Caco-2 (cell line): ENCODE measurements at regions not wholly inside any gene's neighbourhood (a gene's known extent, or its start where the extent isn't known, plus 50 kb on each side); places are given as distances from the start of the nearest gene placed in this dataset.
A peak's percentile ranks its signal among the peaks of the same experiment; 100 is the strongest.

ENCODE experiments used
- BruUV-seq: library from RNA; stranded (reverse); fragments of 400-500 nt; replicated peaks from 2 replicates; lab custom pipeline; 2021; lab: Mats Ljungman, UMichigan
- CTCF ChIA-PET: fragments of 300-600 bp; sonication (Branson Sonifier 250); formaldehyde crosslinking; loops from one replicate; lab custom pipeline; 2022; ENCODE audit warnings: antibody characterized with exemption; lab: Charles Lee
- POLR2A ChIA-PET: fragments of 300-600 bp; sonication (Branson Sonifier 250); formaldehyde crosslinking; loops from one replicate; lab custom pipeline; 2022; ENCODE audit warnings: antibody characterized with exemption; lab: Charles Lee
- DNase-seq, 2 experiments: peaks; one replicate each; pipeline versions ENCODE4 v3.0.0 to v3.0.0-alpha.2; 2020 to 2022
- H3K27me3 ChIP-seq: replicated peaks from 2 replicates; pipeline ENCODE4 v1.6.0; 2011; ENCODE audit warnings: low read length; ENCODE audit not compliant: control insufficient read depth, insufficient read depth
- H3K36me3 ChIP-seq: 2 replicates; pipeline ENCODE4 v1.5.1; 2011; ENCODE audit warnings: low read length; ENCODE audit not compliant: control insufficient read depth, insufficient read depth
- H3K4me1 ChIP-seq: fragments of 250-450 bp; sonication (Bioruptor Pico); 2 replicates; pipeline ENCODE4 v1.5.1; 2020; ENCODE audit warnings: mild to moderate bottlenecking
- H3K4me3 ChIP-seq: 2 replicates; pipeline ENCODE4 v1.5.1; 2011; ENCODE audit warnings: low read depth, mild to moderate bottlenecking, control low read depth, low read length
- H3K9me3 ChIP-seq: fragments of 250-450 bp; sonication (Bioruptor Pico); 2 replicates; pipeline ENCODE4 v1.5.1; 2020; ENCODE audit warnings: mild to moderate bottlenecking, moderate library complexity
- H3K27ac Mint-ChIP-seq: one replicate; pipeline ENCODE4 v1.8.0; 2022; ENCODE audit warnings: mixed read lengths; ENCODE audit not compliant: unreplicated experiment
- H3K27me3 Mint-ChIP-seq: one replicate; pipeline ENCODE4 v1.8.0; 2022; ENCODE audit warnings: mixed read lengths; ENCODE audit not compliant: insufficient read depth, unreplicated experiment
- H3K36me3 Mint-ChIP-seq: one replicate; pipeline ENCODE4 v1.8.0; 2022; ENCODE audit warnings: mild to moderate bottlenecking, mixed read lengths; ENCODE audit not compliant: insufficient read depth, unreplicated experiment
- H3K4me1 Mint-ChIP-seq: one replicate; pipeline ENCODE4 v1.8.0; 2022; ENCODE audit warnings: low read depth, mixed read lengths; ENCODE audit not compliant: unreplicated experiment
- H3K4me3 Mint-ChIP-seq: one replicate; pipeline ENCODE4 v1.8.0; 2022; ENCODE audit warnings: mild to moderate bottlenecking, moderate library complexity, mixed read lengths; ENCODE audit not compliant: unreplicated experiment
- H3K9me3 Mint-ChIP-seq: one replicate; pipeline ENCODE4 v1.8.0; 2022; ENCODE audit warnings: mixed read lengths; ENCODE audit not compliant: unreplicated experiment
- intact Hi-C: fragments of 100-400 bp; cut with micrococcal nuclease; formaldehyde crosslinking; loops from one replicate; pipeline ENCODE4 v1.10.0; 2022; ENCODE audit not compliant: unreplicated experiment
- TF ChIP-seq, protein P1 (sequence below), 2 experiments: fragments of 200-600 bp in 1 of 2; IDR thresholded peaks; 1 replicate in 1 of 2; 2 replicates in 1 of 2; pipeline versions ENCODE4 v1.5.1 to v1.8.0; 2011 to 2022; ENCODE audit warnings: antibody characterized with exemption in 1 of 2, control low read depth in 1 of 2, inconsistent platforms in 1 of 2, low read depth in 1 of 2, low read length in 1 of 2, mild to moderate bottlenecking in 1 of 2, moderate library complexity in 1 of 2; ENCODE audit not compliant: insufficient read depth in 1 of 2, severe bottlenecking in 1 of 2, unreplicated experiment in 1 of 2

DNA sequence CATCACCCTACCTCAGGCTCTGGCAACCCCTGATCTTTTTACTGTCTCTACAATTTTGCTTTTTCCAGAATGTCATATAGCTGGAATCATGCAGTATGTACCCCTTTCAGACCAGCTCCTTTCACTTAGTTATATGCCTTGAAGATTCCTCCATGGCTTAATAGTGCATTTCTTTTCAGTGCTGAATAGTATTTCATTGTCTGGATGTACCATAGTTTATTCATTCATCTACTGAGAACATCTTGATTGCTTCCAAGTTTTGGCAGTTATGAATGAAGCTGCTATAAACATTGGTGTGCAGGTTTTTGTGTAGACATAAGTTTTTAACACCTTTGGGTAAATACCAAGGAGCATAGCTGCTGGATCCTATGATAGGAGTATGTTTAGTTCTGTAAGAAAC is 50.8 kb upstream of the ANP32A start:
- no peaks in the 10 kb centered on the region for H3K9me3 Mint-ChIP-seq
- no peaks in the 10 kb centered on the region for H3K4me1 ChIP-seq
- no peaks in the 10 kb centered on the region for H3K27me3 ChIP-seq

DNA sequence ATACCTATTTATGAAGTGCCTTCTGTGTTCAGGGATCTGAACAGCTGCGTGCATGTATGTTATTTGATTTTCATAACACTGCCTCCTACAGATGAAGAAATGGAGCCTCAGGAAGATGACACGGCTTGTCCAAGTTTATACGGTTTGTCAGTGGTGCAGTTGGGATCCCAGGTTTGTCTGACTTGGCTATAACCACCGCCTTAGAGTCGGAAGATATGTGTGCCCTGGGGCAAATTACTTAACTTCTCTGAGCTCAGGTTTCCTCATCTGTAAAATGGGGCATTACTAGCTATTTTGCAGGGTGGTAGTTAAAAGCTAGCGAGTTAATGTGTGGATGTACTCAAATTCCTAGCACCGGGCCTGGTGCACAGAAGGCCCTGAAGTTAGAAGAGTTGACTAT is 54.1 kb upstream of the ANP32A start:
- no peak overlapping the region for H3K4me3 ChIP-seq
- Mint-ChIP-seq H3K27ac (no peak overlapping the region), H3K4me3 (peak overlapping the region; percentile 76)

More for the DNA sequence above, 50.8 kb upstream of the ANP32A start:
- H3K27me3 Mint-ChIP-seq, result peaks cover 5% of the 10 kb centered on the region
- no peak overlapping the region for H3K4me3 Mint-ChIP-seq
- no TSS peak for BruUV-seq
- H3K36me3 Mint-ChIP-seq, result no peaks in the 10 kb centered on the region
- DNase-seq, result no peak
- no peak overlapping the region for H3K27ac Mint-ChIP-seq
- Histone ChIP-seq H3K36me3 (no peaks in the 10 kb centered on the region), H3K9me3 (no peaks in the 10 kb centered on the region), H3K4me3 (no peak overlapping the region)
- H3K4me1 Mint-ChIP-seq, result no peaks in the 10 kb centered on the region
- POLR2A ChIA-PET, result no interaction called here
- TF ChIP-seq, protein P1, sequence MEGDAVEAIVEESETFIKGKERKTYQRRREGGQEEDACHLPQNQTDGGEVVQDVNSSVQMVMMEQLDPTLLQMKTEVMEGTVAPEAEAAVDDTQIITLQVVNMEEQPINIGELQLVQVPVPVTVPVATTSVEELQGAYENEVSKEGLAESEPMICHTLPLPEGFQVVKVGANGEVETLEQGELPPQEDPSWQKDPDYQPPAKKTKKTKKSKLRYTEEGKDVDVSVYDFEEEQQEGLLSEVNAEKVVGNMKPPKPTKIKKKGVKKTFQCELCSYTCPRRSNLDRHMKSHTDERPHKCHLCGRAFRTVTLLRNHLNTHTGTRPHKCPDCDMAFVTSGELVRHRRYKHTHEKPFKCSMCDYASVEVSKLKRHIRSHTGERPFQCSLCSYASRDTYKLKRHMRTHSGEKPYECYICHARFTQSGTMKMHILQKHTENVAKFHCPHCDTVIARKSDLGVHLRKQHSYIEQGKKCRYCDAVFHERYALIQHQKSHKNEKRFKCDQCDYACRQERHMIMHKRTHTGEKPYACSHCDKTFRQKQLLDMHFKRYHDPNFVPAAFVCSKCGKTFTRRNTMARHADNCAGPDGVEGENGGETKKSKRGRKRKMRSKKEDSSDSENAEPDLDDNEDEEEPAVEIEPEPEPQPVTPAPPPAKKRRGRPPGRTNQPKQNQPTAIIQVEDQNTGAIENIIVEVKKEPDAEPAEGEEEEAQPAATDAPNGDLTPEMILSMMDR (IDR thresholded peaks at IDR 0.05; ENCODE audit: insufficient read depth in 1 of 2, low read depth in 1 of 2, low read length in 1 of 2, severe bottlenecking in 1 of 2, unreplicated experiment in 1 of 2), result no peak
- intact Hi-C loops, result no loop called here
- CTCF ChIA-PET, result no interaction called here

DNA sequence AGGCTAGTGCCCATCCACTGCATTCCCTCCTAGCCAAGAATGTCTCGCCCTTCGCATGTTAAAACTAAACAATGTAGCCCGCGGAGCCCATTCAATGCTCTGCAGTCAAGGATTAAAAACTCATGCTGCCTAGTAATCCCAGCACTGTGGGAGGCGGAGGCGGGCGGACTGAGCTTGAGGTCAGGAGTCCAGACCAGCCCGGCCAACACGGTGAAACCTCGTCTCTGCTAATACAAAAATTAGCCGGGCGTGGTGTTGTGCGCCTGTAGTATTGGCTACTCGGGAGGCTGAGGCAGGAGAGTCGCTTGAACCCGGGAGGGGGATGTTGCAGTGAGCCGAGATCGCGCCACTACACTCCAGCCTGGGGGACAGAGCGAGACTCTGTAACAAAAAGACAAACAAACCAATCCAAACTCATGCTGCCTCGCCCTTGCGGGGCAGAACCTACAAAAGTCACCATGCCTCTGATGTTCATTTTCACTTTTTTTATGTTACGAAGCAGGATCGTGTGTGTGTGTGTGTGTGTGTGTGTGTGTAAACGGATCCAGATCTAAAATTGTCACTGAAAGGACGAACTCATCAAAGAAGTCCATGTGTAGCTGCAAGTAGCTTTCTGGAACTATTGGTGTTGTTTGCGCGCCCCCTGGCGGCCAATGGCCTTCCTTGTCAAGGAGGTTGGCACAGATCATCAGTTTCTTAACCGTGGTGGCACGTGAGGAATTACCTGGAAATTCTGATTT is 54.8 kb upstream of the SPESP1 start:
- TF ChIP-seq, protein P1 (IDR thresholded peaks at IDR 0.05; ENCODE audit: insufficient read depth in 1 of 2, low read depth in 1 of 2, low read length in 1 of 2, severe bottlenecking in 1 of 2, unreplicated experiment in 1 of 2), result peak; percentile 86
- H3K36me3 ChIP-seq, result no peaks in the 10 kb centered on the region
- no peaks in the 10 kb centered on the region for H3K36me3 Mint-ChIP-seq
- H3K27ac Mint-ChIP-seq, result no peak overlapping the region
- intact Hi-C loops, result loop anchor here (1.0 to 5.0 kb wide), 7 partner anchors 49 to 325 kb away; no protein-coding TSS in a partner anchor
- no peaks in the 10 kb centered on the region for H3K9me3 Mint-ChIP-seq
- no TSS peak for BruUV-seq
- ChIA-PET POLR2A (interaction anchor here (0.6 to 0.7 kb wide), 2 partner anchors 59 to 88 kb away, joined by 3 to 6 read pairs; no protein-coding TSS in a partner anchor), CTCF (interaction anchor here (0.6 to 2.6 kb wide), 34 partner anchors 10 to 660 kb away, joined by 3 to 31 read pairs (median 4); no protein-coding TSS in a partner anchor)
- peak overlapping the region; percentile 41 for H3K4me3 ChIP-seq
- no peaks in the 10 kb centered on the region for H3K9me3 ChIP-seq
- peak; percentile 88 to 90 for DNase-seq
- H3K27me3 ChIP-seq, result no peaks in the 10 kb centered on the region
- H3K4me1 ChIP-seq, result no peaks in the 10 kb centered on the region
- H3K4me1 Mint-ChIP-seq, result no peaks in the 10 kb centered on the region
- peak overlapping the region; percentile 76 for H3K4me3 Mint-ChIP-seq
- peaks cover 5% of the 10 kb centered on the region for H3K27me3 Mint-ChIP-seq

More for the DNA sequence above, 54.1 kb upstream of the ANP32A start:
- TF ChIP-seq, protein P1 (IDR thresholded peaks at IDR 0.05; ENCODE audit: insufficient read depth in 1 of 2, low read depth in 1 of 2, low read length in 1 of 2, severe bottlenecking in 1 of 2, unreplicated experiment in 1 of 2), result no peak
- Mint-ChIP-seq H3K4me1 (no peaks in the 10 kb centered on the region), H3K9me3 (no peaks in the 10 kb centered on the region), H3K27me3 (peaks cover 9% of the 10 kb centered on the region), H3K36me3 (no peaks in the 10 kb centered on the region)
- intact Hi-C loops, result loop anchor here (1.0 to 5.0 kb wide), 7 partner anchors 50 to 324 kb away; no protein-coding TSS in a partner anchor
- Histone ChIP-seq H3K9me3 (no peaks in the 10 kb centered on the region), H3K27me3 (no peaks in the 10 kb centered on the region), H3K4me1 (no peaks in the 10 kb centered on the region), H3K36me3 (no peaks in the 10 kb centered on the region)
- ChIA-PET CTCF (interaction anchor here (1.0 to 2.6 kb wide), 15 partner anchors 11 to 315 kb away, joined by 3 to 31 read pairs (median 9); no protein-coding TSS in a partner anchor), POLR2A (no interaction called here)
- no TSS peak for BruUV-seq
- no peak for DNase-seq
